Neural cell (in vitro differentiated cells): ENCODE measurements at regions not wholly inside any gene's neighbourhood (a gene's known extent, or its start where the extent isn't known, plus 50 kb on each side); places are given as distances from the start of the nearest gene placed in this dataset.

Source experiments
- H2AFZ ChIP-seq: fragments of 200-600, 300-800 bp; sonication (generic), shearing (Covaris generic); 2 replicates; pipeline ENCODE4 v1.6.0; 2014; ENCODE audit warnings: low read depth, mild to moderate bottlenecking, antibody characterized with exemption, low read length, moderate library complexity
- H3F3A ChIP-seq: fragments of 200-600 bp; shearing (Covaris generic); 2 replicates; pipeline ENCODE4 v1.6.1; 2016; ENCODE audit warnings: mild to moderate bottlenecking, moderate library complexity, mixed read lengths, antibody characterized with exemption, low read length; ENCODE audit not compliant: insufficient read depth, poor library complexity, severe bottlenecking
- H3K27ac ChIP-seq: fragments of 200-600, 300-800 bp; sonication (generic), shearing (Covaris generic); 2 replicates; pipeline ENCODE4 v1.5.1; 2014; ENCODE audit warnings: mild to moderate bottlenecking, low read length, moderate library complexity
- H3K27me3 ChIP-seq: fragments of 300-800, 200-600 bp; sonication (generic), shearing (Covaris generic); 2 replicates; pipeline ENCODE4 v1.6.0; 2014; ENCODE audit warnings: mild to moderate bottlenecking, low read depth, low read length, moderate library complexity; ENCODE audit not compliant: insufficient read depth
- H3K36me3 ChIP-seq: fragments of 300-800, 200-600 bp; sonication (generic), shearing (Covaris generic); 2 replicates; pipeline ENCODE4 v1.5.1; 2014; ENCODE audit warnings: mild to moderate bottlenecking, antibody characterized with exemption, low read length, moderate library complexity; ENCODE audit not compliant: insufficient read depth
- H3K4me2 ChIP-seq: fragments of 300-800, 200-600 bp; sonication (generic), shearing (Covaris generic); 2 replicates; pipeline ENCODE4 v1.6.0; 2014; ENCODE audit warnings: mild to moderate bottlenecking, low read length
- H3K4me3 ChIP-seq: fragments of 300-800, 200-600 bp; sonication (generic), shearing (Covaris generic); 2 replicates; pipeline ENCODE4 v1.5.1; 2014; ENCODE audit warnings: mild to moderate bottlenecking, low read length, moderate library complexity
- H3K79me2 ChIP-seq: fragments of 200-600 bp; shearing (Covaris generic); replicated peaks from 2 replicates; pipeline ENCODE4 v1.6.0; 2014; ENCODE audit warnings: mild to moderate bottlenecking, low read length, moderate library complexity; ENCODE audit not compliant: insufficient read depth
- H3K9ac ChIP-seq: fragments of 300-800, 200-600 bp; sonication (generic), shearing (Covaris generic); 2 replicates; pipeline ENCODE4 v1.6.1; 2016; ENCODE audit warnings: mild to moderate bottlenecking, low read length, mixed read lengths
- H3K9me2 ChIP-seq: fragments of 200-600 bp; shearing (Covaris generic); 2 replicates; pipeline ENCODE4 v1.6.1; 2016; ENCODE audit warnings: mild to moderate bottlenecking, low read length, mixed read lengths; ENCODE audit not compliant: insufficient read depth
- H3K9me3 ChIP-seq: fragments of 200-600, 300-800 bp; sonication (generic), shearing (Covaris generic); 2 replicates; pipeline ENCODE4 v1.6.1; 2016; ENCODE audit warnings: mild to moderate bottlenecking, mixed run types, low read length, moderate library complexity, mixed read lengths
- H4K20me1 ChIP-seq: fragments of 200-600 bp; shearing (Covaris generic); 2 replicates; pipeline ENCODE4 v1.6.1; 2016; ENCODE audit warnings: mild to moderate bottlenecking, mixed run types; ENCODE audit not compliant: insufficient read depth
- EP300 ChIP-seq: fragments of 450-650 bp; conservative IDR thresholded peaks from 2 replicates; pipeline ENCODE4 v1.6.1; 2014; ENCODE audit warnings: antibody characterized with exemption, mild to moderate bottlenecking, moderate library complexity; ENCODE audit not compliant: poor library complexity, severe bottlenecking
- EZH2 ChIP-seq: fragments of 200-600, 300-800 bp; shearing (Covaris generic), sonication (generic); IDR thresholded peaks from 2 replicates; pipeline ENCODE4 v1.6.1; 2014; ENCODE audit warnings: antibody characterized with exemption, low read length, borderline replicate concordance, mild to moderate bottlenecking; ENCODE audit not compliant: insufficient read depth, poor library complexity, severe bottlenecking
- MXI1 ChIP-seq: fragments of 450-650 bp; conservative IDR thresholded peaks from 2 replicates; pipeline ENCODE4 v1.6.1; 2014; ENCODE audit warnings: antibody characterized with exemption, mild to moderate bottlenecking; ENCODE audit not compliant: poor library complexity, severe bottlenecking
- POLR2AphosphoS5 ChIP-seq: IDR thresholded peaks from 2 replicates; pipeline ENCODE4 v1.6.1; 2012
- RAD21 ChIP-seq: fragments of 450-650 bp; conservative IDR thresholded peaks from 2 replicates; pipeline ENCODE4 v1.6.1; 2014; ENCODE audit warnings: antibody characterized with exemption, mild to moderate bottlenecking, moderate library complexity
- SMC3 ChIP-seq: fragments of 450-650 bp; conservative IDR thresholded peaks from 2 replicates; pipeline ENCODE4 v1.6.1; 2014; ENCODE audit warnings: antibody characterized with exemption, mild to moderate bottlenecking, moderate library complexity; ENCODE audit not compliant: poor library complexity
- TAF1 ChIP-seq: IDR thresholded peaks from 2 replicates; pipeline ENCODE4 v1.6.1; 2012; ENCODE audit warnings: low read depth
- TF ChIP-seq, protein P1 (sequence below): fragments of 450-650 bp; IDR thresholded peaks from 2 replicates; pipeline ENCODE4 v1.5.1; 2014; ENCODE audit warnings: antibody characterized with exemption, mild to moderate bottlenecking, moderate library complexity; ENCODE audit not compliant: poor library complexity, severe bottlenecking
- TF ChIP-seq, protein P2 (sequence below): IDR thresholded peaks from 2 replicates; pipeline ENCODE4 v1.6.1; 2012; ENCODE audit warnings: borderline replicate concordance

DNA sequence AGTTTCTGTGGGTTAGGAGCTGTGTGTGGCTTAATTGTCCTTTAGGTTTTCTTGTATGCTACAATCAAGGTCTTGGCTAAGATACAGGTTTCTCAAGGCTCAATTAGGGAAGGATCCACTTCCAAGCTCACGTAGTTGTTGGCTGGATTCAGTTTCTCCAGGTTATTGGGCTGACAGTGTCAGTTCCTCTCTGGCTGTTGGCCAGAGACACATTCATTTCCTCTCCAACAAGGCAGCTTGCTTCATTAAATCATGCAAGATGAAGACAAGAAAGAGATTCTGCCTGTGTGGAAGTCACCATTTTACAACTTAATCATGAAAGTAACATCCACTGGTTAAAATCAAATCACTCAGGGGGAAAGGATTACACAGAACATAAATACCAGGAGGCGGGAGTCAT lies 275.7 kb upstream of the KIF2A start:
- H4K20me1 ChIP-seq, result no peaks in the 10 kb centered on the region
- TF ChIP-seq EZH2 (no peak), TAF1 (no peak), MXI1 (no peak), SMC3 (no peak), EP300 (no peak), POLR2AphosphoS5 (no peak), RAD21 (no peak)
- TF ChIP-seq, protein P1, sequence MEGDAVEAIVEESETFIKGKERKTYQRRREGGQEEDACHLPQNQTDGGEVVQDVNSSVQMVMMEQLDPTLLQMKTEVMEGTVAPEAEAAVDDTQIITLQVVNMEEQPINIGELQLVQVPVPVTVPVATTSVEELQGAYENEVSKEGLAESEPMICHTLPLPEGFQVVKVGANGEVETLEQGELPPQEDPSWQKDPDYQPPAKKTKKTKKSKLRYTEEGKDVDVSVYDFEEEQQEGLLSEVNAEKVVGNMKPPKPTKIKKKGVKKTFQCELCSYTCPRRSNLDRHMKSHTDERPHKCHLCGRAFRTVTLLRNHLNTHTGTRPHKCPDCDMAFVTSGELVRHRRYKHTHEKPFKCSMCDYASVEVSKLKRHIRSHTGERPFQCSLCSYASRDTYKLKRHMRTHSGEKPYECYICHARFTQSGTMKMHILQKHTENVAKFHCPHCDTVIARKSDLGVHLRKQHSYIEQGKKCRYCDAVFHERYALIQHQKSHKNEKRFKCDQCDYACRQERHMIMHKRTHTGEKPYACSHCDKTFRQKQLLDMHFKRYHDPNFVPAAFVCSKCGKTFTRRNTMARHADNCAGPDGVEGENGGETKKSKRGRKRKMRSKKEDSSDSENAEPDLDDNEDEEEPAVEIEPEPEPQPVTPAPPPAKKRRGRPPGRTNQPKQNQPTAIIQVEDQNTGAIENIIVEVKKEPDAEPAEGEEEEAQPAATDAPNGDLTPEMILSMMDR, result no peak
- TF ChIP-seq, protein P2, sequence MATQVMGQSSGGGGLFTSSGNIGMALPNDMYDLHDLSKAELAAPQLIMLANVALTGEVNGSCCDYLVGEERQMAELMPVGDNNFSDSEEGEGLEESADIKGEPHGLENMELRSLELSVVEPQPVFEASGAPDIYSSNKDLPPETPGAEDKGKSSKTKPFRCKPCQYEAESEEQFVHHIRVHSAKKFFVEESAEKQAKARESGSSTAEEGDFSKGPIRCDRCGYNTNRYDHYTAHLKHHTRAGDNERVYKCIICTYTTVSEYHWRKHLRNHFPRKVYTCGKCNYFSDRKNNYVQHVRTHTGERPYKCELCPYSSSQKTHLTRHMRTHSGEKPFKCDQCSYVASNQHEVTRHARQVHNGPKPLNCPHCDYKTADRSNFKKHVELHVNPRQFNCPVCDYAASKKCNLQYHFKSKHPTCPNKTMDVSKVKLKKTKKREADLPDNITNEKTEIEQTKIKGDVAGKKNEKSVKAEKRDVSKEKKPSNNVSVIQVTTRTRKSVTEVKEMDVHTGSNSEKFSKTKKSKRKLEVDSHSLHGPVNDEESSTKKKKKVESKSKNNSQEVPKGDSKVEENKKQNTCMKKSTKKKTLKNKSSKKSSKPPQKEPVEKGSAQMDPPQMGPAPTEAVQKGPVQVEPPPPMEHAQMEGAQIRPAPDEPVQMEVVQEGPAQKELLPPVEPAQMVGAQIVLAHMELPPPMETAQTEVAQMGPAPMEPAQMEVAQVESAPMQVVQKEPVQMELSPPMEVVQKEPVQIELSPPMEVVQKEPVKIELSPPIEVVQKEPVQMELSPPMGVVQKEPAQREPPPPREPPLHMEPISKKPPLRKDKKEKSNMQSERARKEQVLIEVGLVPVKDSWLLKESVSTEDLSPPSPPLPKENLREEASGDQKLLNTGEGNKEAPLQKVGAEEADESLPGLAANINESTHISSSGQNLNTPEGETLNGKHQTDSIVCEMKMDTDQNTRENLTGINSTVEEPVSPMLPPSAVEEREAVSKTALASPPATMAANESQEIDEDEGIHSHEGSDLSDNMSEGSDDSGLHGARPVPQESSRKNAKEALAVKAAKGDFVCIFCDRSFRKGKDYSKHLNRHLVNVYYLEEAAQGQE, result no peak
- no peaks in the 10 kb centered on the region for H3K9me2 ChIP-seq
- no peak overlapping the region for H3K9ac ChIP-seq
- H3K27ac ChIP-seq, result no peak overlapping the region
- no peaks in the 10 kb centered on the region for H3F3A ChIP-seq
- H3K79me2 ChIP-seq, result no peaks in the 10 kb centered on the region
- H3K4me2 ChIP-seq, result no peak overlapping the region
- no peaks in the 10 kb centered on the region for H3K9me3 ChIP-seq
- no peaks in the 10 kb centered on the region for H3K27me3 ChIP-seq
- no peaks in the 10 kb centered on the region for H3K36me3 ChIP-seq
- H3K4me3 ChIP-seq, result no peak overlapping the region
- no peak overlapping the region for H2AFZ ChIP-seq

DNA sequence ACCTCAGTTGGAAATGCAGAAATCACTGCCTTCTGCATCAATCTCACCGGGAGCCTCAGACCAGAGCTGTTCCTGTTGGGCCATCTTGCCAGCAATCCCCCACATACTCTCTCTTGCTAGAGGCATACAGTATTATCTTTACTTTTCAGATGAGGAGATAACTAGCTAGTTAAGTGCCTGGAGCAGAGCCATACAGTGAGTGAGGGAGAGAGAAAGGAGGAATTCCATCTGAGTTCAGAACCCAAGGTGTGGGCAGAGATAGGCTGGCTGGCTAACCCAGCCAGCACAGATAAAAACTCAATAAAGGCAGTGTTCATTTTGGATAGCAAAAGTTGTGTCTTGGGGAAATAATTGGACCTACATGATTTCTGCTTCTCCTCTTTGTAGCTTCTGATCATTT lies 268.0 kb upstream of the KIF2A start:
- Histone ChIP-seq H2AFZ (no peak overlapping the region), H4K20me1 (no peaks in the 10 kb centered on the region)
- TF ChIP-seq EZH2 (no peak), TAF1 (no peak), EP300 (no peak), SMC3 (no peak), RAD21 (no peak)
- TF ChIP-seq, protein P1, result no peak
- TF ChIP-seq, protein P2, result no peak

More for the DNA sequence above, 268.0 kb upstream of the KIF2A start:
- Histone ChIP-seq H3K27ac (no peak overlapping the region), H3K9me2 (no peaks in the 10 kb centered on the region), H3K79me2 (no peaks in the 10 kb centered on the region), H3K9me3 (no peaks in the 10 kb centered on the region), H3K27me3 (peaks cover 11% of the 10 kb centered on the region), H3K9ac (no peak overlapping the region), H3K4me2 (no peak overlapping the region), H3K36me3 (no peaks in the 10 kb centered on the region), H3F3A (no peaks in the 10 kb centered on the region), H3K4me3 (no peak overlapping the region)
